ENCODE measurements at regions not wholly inside any gene's neighbourhood (a gene's known extent, or its start where the extent isn't known, plus 50 kb on each side); places are given as distances from the start of the nearest gene placed in this dataset.

DNA sequence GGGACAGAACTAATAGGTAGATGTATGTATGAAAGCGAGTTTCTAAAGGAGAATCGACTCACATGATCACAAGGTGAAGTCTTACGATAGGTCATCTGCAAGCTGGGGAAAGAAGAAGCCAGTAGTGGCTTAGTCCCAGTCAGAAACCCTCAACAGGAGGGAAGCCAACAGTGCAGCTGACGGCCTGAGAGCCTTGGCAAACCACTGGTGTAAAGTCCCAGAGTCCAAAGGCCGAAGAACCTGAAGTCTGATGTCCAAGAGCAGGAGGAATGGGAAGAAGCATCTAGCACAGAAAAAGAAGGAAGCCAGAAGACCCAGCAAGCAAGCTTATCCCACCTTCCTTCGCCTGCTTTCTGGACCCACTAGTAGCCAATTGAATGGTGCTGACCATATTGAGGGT lies 507.6 kb upstream of the ARGLU1 start:
- no peak overlapping the region for H3K4me3 ChIP-seq
- intact Hi-C loops (cut with DNase I; ENCODE audit: low total_unique reads), result no loop called here
- no peaks in the 10 kb centered on the region for H3K36me3 ChIP-seq
- DNase-seq, result no peak
- H3K9me3 ChIP-seq, result no peaks in the 10 kb centered on the region
- no peak overlapping the region for H3K27ac ChIP-seq
- H3K4me1 ChIP-seq, result peaks cover 0 to 4% of the 10 kb centered on the region in 2 donors
- H3K27me3 ChIP-seq, result no peaks in the 10 kb centered on the region
- TF ChIP-seq POLR2A (IDR thresholded peaks at IDR 0.05), result no peak
- TF ChIP-seq, protein P1, sequence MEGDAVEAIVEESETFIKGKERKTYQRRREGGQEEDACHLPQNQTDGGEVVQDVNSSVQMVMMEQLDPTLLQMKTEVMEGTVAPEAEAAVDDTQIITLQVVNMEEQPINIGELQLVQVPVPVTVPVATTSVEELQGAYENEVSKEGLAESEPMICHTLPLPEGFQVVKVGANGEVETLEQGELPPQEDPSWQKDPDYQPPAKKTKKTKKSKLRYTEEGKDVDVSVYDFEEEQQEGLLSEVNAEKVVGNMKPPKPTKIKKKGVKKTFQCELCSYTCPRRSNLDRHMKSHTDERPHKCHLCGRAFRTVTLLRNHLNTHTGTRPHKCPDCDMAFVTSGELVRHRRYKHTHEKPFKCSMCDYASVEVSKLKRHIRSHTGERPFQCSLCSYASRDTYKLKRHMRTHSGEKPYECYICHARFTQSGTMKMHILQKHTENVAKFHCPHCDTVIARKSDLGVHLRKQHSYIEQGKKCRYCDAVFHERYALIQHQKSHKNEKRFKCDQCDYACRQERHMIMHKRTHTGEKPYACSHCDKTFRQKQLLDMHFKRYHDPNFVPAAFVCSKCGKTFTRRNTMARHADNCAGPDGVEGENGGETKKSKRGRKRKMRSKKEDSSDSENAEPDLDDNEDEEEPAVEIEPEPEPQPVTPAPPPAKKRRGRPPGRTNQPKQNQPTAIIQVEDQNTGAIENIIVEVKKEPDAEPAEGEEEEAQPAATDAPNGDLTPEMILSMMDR (IDR thresholded peaks at IDR 0.05), result no peak

DNA sequence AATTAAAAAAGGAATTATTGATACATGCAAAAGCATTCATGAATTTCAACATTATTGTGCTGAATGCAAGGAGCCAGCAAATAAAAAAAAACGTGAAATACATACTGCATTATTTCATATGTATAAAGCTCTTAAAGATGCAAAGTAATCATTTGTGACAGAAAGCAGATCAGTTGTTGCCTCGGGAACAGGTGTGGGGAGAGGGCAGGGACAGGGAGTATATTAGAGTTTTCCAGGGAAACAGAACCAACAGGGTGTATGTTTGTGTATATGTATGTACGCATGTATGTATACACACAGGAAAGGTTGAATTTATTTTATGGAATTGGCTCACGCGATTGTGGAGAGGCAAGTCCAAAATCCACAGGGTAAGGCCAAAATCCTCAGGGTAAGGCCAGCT lies 502.9 kb upstream of the ARGLU1 start:
- TF ChIP-seq POLR2A (IDR thresholded peaks at IDR 0.05), result no peak
- TF ChIP-seq, protein P1 (IDR thresholded peaks at IDR 0.05), result no peak
- H3K4me1 ChIP-seq, result no peaks in the 10 kb centered on the region
- H3K36me3 ChIP-seq, result no peaks in the 10 kb centered on the region
- intact Hi-C loops (cut with DNase I; ENCODE audit: low total_unique reads), result no loop called here
- no peak overlapping the region for H3K27ac ChIP-seq
- H3K27me3 ChIP-seq, result no peaks in the 10 kb centered on the region
- no peak for DNase-seq
- H3K4me3 ChIP-seq, result no peak overlapping the region
- no peaks in the 10 kb centered on the region for H3K9me3 ChIP-seq

DNA sequence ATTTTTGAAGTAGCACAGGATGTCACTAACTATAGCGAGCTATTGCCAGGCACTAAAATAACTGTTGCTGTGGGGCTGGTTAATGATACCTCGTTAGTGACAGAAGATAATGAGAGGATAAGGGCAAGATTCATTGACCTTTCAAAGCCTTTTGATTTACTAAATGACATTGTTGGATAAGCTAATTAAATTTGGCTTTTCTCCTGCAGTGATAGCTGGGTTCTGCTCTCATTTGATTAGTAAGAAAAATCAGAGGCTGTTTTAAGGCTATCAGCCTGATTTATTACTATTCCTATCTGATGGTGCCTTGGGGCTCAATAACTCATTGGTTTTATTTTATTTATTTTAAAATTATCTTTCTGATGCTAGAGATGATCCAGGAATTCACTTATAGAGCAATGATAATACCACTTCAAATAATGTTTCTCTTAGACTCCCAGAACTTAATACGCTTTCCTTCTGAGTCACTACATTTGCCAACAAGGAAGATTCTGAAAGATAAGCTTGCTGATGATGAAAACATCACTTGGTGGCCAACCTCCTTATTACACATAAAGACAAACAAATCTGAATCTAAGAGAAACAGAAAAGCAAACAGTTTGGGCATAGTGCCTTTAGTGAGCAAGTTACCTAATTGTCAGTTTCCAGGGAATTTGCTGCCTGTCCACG lies 501.3 kb upstream of the ARGLU1 start:
- Histone ChIP-seq H3K36me3 (no peaks in the 10 kb centered on the region), H3K9me3 (no peaks in the 10 kb centered on the region), H3K4me1 (no peaks in the 10 kb centered on the region), H3K27ac (no peak overlapping the region), H3K4me3 (no peak overlapping the region), H3K27me3 (no peaks in the 10 kb centered on the region)
- TF ChIP-seq, protein P1 (IDR thresholded peaks at IDR 0.05), result no peak
- TF ChIP-seq POLR2A (IDR thresholded peaks at IDR 0.05), result no peak
- DNase-seq, result no peak
- intact Hi-C loops (cut with DNase I; ENCODE audit: low total_unique reads), result no loop called here

DNA sequence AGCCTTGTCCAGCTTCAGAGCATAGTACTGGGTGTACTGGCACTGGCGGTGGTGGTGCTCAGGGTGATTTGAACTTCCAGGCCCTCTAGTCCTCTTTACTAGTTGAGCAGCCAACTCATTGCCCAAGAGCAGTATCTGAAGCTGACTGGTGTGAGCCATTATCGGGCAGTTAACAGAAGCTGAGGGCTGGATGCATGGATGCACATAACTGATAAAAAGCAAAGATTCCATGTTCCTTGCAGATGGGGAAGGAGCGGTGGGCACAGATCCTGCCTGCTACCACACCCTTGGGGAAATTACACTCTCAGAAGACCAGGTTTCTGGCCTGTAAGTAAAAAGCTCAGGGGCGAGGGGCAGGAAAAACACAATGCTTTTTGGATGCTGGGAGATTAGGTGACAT lies 499.4 kb upstream of the ARGLU1 start:
- H3K4me1 ChIP-seq, result no peaks in the 10 kb centered on the region

DNA sequence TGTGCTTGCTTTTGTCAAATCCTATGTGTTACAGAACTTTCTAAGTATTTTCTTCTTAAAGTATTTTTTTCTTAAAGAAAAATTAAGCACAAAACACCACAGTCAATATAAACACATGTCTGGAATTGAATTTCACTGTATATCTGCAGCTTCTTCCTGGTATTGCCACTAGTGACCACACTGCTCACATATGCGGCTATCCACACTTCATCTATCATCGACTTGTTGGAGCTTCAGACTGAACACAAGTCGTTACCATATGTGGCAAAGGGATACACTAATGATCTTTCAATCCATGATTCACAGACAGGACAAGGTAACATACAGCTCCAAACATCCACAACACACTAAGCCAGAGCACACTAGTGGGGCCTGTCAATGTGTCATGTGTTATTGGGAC lies 498.4 kb upstream of the ARGLU1 start:
- Histone ChIP-seq H3K4me1 (no peaks in the 10 kb centered on the region), H3K36me3 (no peaks in the 10 kb centered on the region), H3K27ac (no peak overlapping the region), H3K27me3 (no peaks in the 10 kb centered on the region), H3K4me3 (no peak overlapping the region), H3K9me3 (no peaks in the 10 kb centered on the region)
- intact Hi-C loops (cut with DNase I; ENCODE audit: low total_unique reads), result no loop called here
- TF ChIP-seq, protein P1 (IDR thresholded peaks at IDR 0.05), result no peak
- no peak for TF ChIP-seq POLR2A (IDR thresholded peaks at IDR 0.05)
- no peak for DNase-seq

More for the DNA sequence above, 499.4 kb upstream of the ARGLU1 start:
- Histone ChIP-seq H3K36me3 (no peaks in the 10 kb centered on the region), H3K9me3 (no peaks in the 10 kb centered on the region), H3K27ac (no peak overlapping the region), H3K4me3 (no peak overlapping the region), H3K27me3 (no peaks in the 10 kb centered on the region)
- no peak for TF ChIP-seq POLR2A (IDR thresholded peaks at IDR 0.05)
- TF ChIP-seq, protein P1 (IDR thresholded peaks at IDR 0.05), result no peak
- no peak for DNase-seq
- intact Hi-C loops (cut with DNase I; ENCODE audit: low total_unique reads), result no loop called here
